GM12878 (cell line): ENCODE measurements at regions not wholly inside any gene's neighbourhood (a gene's known extent, or its start where the extent isn't known, plus 50 kb on each side); places are given as distances from the start of the nearest gene placed in this dataset.

Experiments used
- ATAC-seq: fragments of 200-7000 bp; cut with Tn5 transposase; 3 replicates; pipeline ENCODE4 v1.9.1; 2020; ENCODE audit warnings: mild to moderate bottlenecking, moderate library complexity
- BruUV-seq: library from RNA; stranded (reverse); fragments of 400-500 nt; replicated peaks from 2 replicates; lab custom pipeline; 2021; lab: Mats Ljungman, UMichigan
- CTCF ChIA-PET: fragments of 300-600 bp; sonication (Branson Sonifier 250); formaldehyde crosslinking; extraction: SDS; loops from one replicate; lab custom pipeline; 2021; ENCODE audit warnings: inconsistent platforms; lab: Yijun Ruan, JAX
- POLR2A ChIA-PET: fragments of 350-600 bp; formaldehyde crosslinking; extraction: SDS; loops from one replicate; lab custom pipeline; 2021; ENCODE audit warnings: inconsistent platforms; lab: Charles Lee
- RAD21 ChIA-PET: fragments of 300-600 bp; sonication (Branson Sonifier 250); formaldehyde crosslinking; loops from one replicate; lab custom pipeline; 2023; ENCODE audit warnings: antibody characterized with exemption; ENCODE audit not compliant: unreplicated experiment; lab: Charles Lee
- SMC1A ChIA-PET: fragments of 300-600 bp; sonication (Branson Sonifier 250); formaldehyde crosslinking; loops from one replicate; lab custom pipeline; 2023; ENCODE audit not compliant: unreplicated experiment, uncharacterized antibody; lab: Charles Lee
- DNase-seq: peaks from one replicate; pipeline ENCODE4 v3.0.0-alpha.2; 2011; ENCODE audit warnings: low read depth, low spot score
- FAIRE-seq: peaks from 3 replicates; lab custom pipeline; 2011; peaks lifted over from hg19 to GRCh38; lab: Jason Lieb, UNC
- H2AFZ ChIP-seq: 2 replicates; pipeline ENCODE4 v1.6.0; 2011; ENCODE audit warnings: low read depth, low read length, control low read depth; ENCODE audit not compliant: control insufficient read depth
- H3K27ac ChIP-seq: 2 replicates; pipeline ENCODE4 v1.5.1; 2011; ENCODE audit warnings: control low read depth; ENCODE audit not compliant: control insufficient read depth, insufficient read depth
- H3K27me3 ChIP-seq, 2 experiments: replicated peaks in 1 of 2; 2 replicates each; pipeline versions ENCODE4 v1.6.0 to v1.6.1; 2011; ENCODE audit warnings: low read length in 1 of 2; ENCODE audit not compliant: control insufficient read depth in 2 of 2, insufficient read depth in 2 of 2
- H3K36me3 ChIP-seq, 2 experiments: 2 replicates each; pipeline ENCODE4 v1.5.1; 2011; ENCODE audit warnings: low read length in 1 of 2; ENCODE audit not compliant: control insufficient read depth in 2 of 2, insufficient read depth in 2 of 2
- H3K4me1 ChIP-seq: 2 replicates; pipeline ENCODE4 v1.6.1; 2011; ENCODE audit warnings: mild to moderate bottlenecking, low read length, moderate library complexity, mixed read lengths; ENCODE audit not compliant: control insufficient read depth, insufficient read depth
- H3K4me2 ChIP-seq: 2 replicates; pipeline ENCODE4 v1.6.0; 2011; ENCODE audit warnings: control low read depth; ENCODE audit not compliant: control insufficient read depth, insufficient read depth
- H3K4me3 ChIP-seq: fragments of 200-600 bp; sonication (generic); 2 replicates; pipeline ENCODE4 v1.5.1; 2016
- H3K79me2 ChIP-seq: 2 replicates; pipeline ENCODE4 v1.6.0; 2011; ENCODE audit warnings: low read length; ENCODE audit not compliant: control insufficient read depth, insufficient read depth
- H3K9ac ChIP-seq: 2 replicates; pipeline ENCODE4 v1.8.0; 2011; ENCODE audit warnings: low read length, control low read depth, mixed read lengths; ENCODE audit not compliant: control insufficient read depth, insufficient read depth
- H3K9me3 ChIP-seq: replicated peaks from 3 replicates; pipeline ENCODE4 v1.5.1; 2011; ENCODE audit warnings: mild to moderate bottlenecking, low read length; ENCODE audit not compliant: control insufficient read depth, insufficient read depth
- H4K20me1 ChIP-seq: 2 replicates; pipeline ENCODE4 v1.6.0; 2011; ENCODE audit not compliant: control insufficient read depth, insufficient read depth
- BCL11A ChIP-seq: IDR thresholded peaks from 2 replicates; pipeline ENCODE4 v1.6.1; 2011; ENCODE audit warnings: low read depth, low read length
- BCLAF1 ChIP-seq: fragments of 450-650 bp; IDR thresholded peaks from 2 replicates; pipeline ENCODE4 v1.6.1; 2017; ENCODE audit warnings: antibody characterized with exemption, mild to moderate bottlenecking, moderate library complexity
- FOXK2 ChIP-seq: fragments of 450-650 bp; IDR thresholded peaks from 2 replicates; pipeline ENCODE4 v1.6.1; 2017; ENCODE audit warnings: mild to moderate bottlenecking, moderate library complexity
- PRDM15 ChIP-seq: fragments of 450-650 bp; formaldehyde crosslinking; IDR thresholded peaks from 2 replicates; pipeline ENCODE4 v1.4.0; 2020; ENCODE audit warnings: mild to moderate bottlenecking, moderate library complexity
- SREBF1 ChIP-seq: IDR thresholded peaks from 2 replicates; pipeline ENCODE4 v1.6.1; 2012; ENCODE audit warnings: mild to moderate bottlenecking, low read length
- SREBF2 ChIP-seq: IDR thresholded peaks from 2 replicates; pipeline ENCODE4 v1.6.1; 2012; ENCODE audit warnings: mild to moderate bottlenecking, low read length
- TCF7 ChIP-seq: IDR thresholded peaks from 2 replicates; pipeline ENCODE4 v1.6.1; 2014; ENCODE audit warnings: antibody characterized with exemption, borderline replicate concordance
- ZNF592 ChIP-seq: fragments of 450-650 bp; IDR thresholded peaks from 2 replicates; pipeline ENCODE4 v1.6.1; 2017; ENCODE audit warnings: mild to moderate bottlenecking, moderate library complexity
- WGBS: methylation state at CpG from one replicate; pipeline ENCODE4 v1.1.6; 2016; ENCODE audit warnings: low lambda C conversion rate; ENCODE audit not compliant: insufficient replicate concordance, insufficient coverage; ENCODE audit errors: missing lambda C conversion rate; 5-methylcytosine and 5-hydroxymethylcytosine counted together
- in situ Hi-C: fragments of 300-500 bp; cut with MboI; formaldehyde crosslinking; loops from 9 replicates; pipeline ENCODE4 v1.14.3; 2018; ENCODE audit warnings: mixed read lengths
- intact Hi-C: fragments of 100-400 bp; cut with micrococcal nuclease; formaldehyde crosslinking; loops from one replicate; pipeline ENCODE4 v1.14.2; 2022; ENCODE audit not compliant: unreplicated experiment

GRCh38 chr4:144456196-144456595 is 189.8 kb upstream of the HHIP start:
- BruUV-seq = no TSS peak
- Histone ChIP-seq H3K4me3 (no peak overlapping the region), H4K20me1 (no peaks in the 10 kb centered on the region), H3K27me3 (no peaks in the 10 kb centered on the region), H3K79me2 (no peaks in the 10 kb centered on the region), H3K4me1 (no peaks in the 10 kb centered on the region), H2AFZ (no peak overlapping the region), H3K27ac (no peak overlapping the region), H3K4me2 (no peak overlapping the region), H3K36me3 (no peaks in the 10 kb centered on the region), H3K9ac (no peak overlapping the region), H3K9me3 (no peaks in the 10 kb centered on the region)
- CTCF ChIA-PET = no interaction called here
- FAIRE-seq (no peak), ATAC-seq (no peak), DNase-seq (no peak)
- no peak for TF ChIP-seq TCF7
- TF ChIP-seq PRDM15 (CRISPR knock-in tag) = no peak
- TF ChIP-seq ZNF592 = no peak
- TF ChIP-seq BCL11A = no peak
- TF ChIP-seq SREBF2 = no peak
- TF ChIP-seq BCLAF1 = no peak
- no peak for TF ChIP-seq SREBF1
- TF ChIP-seq FOXK2 = no peak
- in situ Hi-C loops = no loop called here
- intact Hi-C loops = no loop called here
- SMC1A ChIA-PET = no interaction called here
- POLR2A ChIA-PET = no interaction called here
- RAD21 ChIA-PET = no interaction called here
- WGBS = 0% methylated on average over 2 of the region's 2 CpGs
